RCC 7860 (cell line): ENCODE measurements at regions not wholly inside any gene's neighbourhood (a gene's known extent, or its start where the extent isn't known, plus 50 kb on each side); places are given as distances from the start of the nearest gene placed in this dataset.

Source experiments
- DNase-seq: peaks from one replicate; pipeline ENCODE4 v3.0.0-alpha.2; 2015; ENCODE audit warnings: low spot score
- FAIRE-seq: peaks from 2 replicates; lab custom pipeline; 2012; peaks lifted over from hg19 to GRCh38; lab: Jason Lieb, UNC

DNA sequence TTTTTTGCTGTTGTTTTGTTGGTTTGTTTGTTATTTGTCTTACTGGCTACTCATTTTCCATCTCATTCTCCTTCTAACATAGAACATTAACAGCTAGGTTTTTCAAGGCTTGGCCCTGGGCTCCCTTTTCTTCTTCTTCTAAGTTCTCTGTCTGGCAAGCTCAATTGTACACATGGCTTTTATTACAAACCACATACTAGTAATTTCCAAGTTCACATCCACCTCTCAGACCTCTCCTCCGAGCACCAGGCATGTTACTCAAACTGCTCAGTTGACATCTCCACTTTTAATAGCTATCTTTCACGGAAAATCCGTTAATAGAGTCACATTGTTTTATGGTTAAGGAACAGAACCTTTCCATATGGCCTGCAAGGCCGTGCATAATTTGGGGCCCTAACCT, 736.9 kb upstream of the ADAMTS5 start:
- DNase-seq (no peak), FAIRE-seq (no peak)

DNA sequence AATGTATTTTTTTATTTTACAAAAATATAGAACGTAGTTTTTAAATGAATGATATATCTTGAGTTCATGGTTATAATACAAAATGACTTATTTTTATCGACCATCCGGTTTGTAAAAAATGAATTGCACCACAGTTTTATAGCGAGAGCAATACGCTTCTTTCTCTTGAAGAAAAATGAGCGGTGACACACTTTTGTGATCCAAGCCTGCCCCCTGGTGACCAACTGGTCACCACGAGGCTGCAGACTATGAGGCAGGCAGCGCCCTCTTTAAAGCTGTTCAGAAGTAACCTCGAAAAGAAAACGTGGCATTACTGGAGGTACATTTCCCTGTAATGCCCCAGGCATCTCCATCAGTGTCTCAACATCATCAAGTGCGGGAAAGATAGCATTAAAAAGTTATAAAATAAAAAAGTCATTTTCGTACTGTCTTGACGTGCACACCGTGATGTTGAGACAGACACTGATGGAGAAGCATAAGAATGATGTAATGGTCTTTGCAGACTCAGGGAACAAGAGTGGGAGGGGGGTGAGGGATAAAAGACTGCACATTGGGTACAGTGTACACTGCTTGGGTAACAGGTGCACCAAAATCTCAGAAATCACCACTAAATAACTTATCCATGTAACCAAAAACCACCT, 734.2 kb upstream of the ADAMTS5 start:
- FAIRE-seq (peak; percentile 86), DNase-seq (peak; percentile 72)

DNA sequence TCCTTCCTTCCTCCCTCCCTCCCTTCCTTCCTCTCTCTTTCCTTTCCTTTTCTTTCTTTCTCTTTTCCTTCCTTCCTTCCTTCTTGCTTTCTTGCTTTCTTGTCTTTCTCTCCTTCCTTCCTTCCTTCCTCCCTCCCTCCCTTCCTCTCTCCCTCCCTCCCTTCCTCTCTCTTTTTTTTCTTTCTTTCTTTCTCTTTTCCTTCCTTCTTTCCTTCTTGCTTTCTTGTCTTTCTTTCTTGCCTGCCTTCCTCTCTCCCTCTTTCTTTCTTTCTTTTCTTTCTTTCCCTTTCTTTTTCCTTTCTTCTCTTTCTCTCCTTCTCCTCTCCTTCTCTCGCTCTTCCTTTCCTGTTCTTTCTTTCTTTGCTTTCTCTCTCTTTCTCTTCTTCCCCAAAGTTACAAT, 728.4 kb upstream of the ADAMTS5 start:
- FAIRE-seq (no peak), DNase-seq (no peak)

DNA sequence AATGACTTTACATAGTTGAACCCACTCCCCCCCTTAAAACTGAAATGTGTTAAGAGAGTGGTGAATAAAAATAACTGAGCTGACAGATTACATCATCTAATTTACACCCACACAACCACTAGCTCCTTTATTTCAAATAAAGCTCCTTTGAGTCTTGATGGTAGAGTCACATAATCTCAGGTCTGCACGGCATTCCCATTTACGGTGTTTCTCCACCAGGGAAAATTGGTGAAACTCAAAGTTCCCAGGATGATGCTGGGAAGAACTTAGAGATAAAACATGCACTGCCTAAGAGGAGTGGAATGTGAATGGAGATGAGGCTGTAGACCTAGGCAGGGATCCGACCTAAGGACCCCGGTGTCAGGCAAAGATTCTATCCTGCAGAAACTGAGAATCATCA, 727.8 kb upstream of the ADAMTS5 start:
- DNase-seq (peak; percentile 29), FAIRE-seq (no peak)

DNA sequence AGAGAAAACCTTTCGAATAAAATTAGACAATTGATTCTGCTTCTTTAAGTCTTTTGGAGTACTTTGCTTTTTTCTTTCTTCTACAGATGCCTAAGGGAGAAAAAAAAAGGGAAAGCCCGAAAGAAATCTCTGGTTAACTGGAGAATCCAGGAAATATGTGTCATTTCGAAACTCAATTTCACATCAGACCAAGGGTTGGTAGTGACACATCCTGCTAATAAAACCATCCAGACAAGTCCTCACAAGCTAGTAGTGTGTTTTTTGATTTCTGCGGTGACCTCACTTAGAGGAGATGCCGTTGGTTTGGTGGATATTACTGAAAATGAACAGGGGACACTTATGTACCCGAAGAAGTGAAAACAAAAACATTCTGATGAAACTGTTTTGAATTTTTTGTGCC, 726.5 kb upstream of the ADAMTS5 start:
- FAIRE-seq (peak; percentile 89), DNase-seq (peak; percentile 82)

DNA sequence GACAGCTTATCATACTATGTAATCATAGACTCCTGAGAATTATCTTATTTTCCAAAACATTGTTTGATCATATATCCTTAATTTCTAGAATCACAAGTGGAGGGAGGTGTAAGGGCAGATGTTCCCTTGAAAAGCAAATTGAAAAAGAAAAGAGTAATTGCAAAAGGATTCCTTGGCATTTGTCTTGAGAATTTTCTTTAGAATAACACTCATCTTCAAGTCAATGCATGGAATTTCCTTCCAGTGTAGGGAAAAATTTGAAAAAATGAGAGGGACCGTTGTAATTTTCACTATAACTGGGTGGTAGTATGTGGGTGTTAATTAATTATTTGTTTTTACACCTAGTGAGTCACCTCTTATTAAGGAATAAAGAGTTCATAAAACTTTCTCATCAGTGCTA, 724.6 kb upstream of the ADAMTS5 start:
- FAIRE-seq (no peak), DNase-seq (no peak)

DNA sequence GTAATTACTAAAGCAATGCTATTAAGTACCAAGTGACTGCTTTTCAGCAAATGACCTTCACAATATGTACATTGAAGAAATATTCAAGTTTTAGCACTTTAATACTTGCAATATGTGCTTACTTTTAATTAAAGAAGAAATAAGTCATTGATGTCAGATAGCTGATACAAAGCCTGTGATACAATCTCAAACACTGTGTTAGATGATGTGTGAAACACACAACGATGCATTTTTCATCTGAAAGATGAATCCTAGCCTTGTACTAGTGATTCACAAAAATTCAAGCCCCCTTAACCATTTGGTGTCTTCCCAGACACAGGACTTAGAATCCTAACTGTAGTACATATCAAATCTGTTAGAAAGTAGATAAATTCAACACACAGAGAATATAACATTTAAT, 724.1 kb upstream of the ADAMTS5 start:
- DNase-seq (no peak), FAIRE-seq (no peak)

DNA sequence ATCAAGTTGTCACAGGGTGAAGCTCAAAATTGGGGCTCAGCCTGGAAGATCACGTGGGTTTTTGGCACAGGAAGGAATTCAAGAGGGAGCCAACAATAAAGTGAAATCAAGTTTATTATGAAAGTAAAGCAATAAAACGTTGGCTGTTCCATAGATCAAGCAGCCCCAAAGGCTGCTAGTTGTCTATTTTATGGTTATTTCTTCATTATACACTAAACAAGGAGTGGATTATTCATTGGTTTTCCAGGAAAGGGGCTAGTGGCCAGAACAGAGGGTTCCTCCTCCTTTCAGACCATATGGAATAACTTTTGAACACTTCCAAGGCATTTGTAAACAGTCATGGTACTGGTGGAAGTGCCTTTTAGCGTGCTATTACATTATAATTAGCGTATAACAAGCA, 723.5 kb upstream of the ADAMTS5 start:
- FAIRE-seq (no peak), DNase-seq (no peak)

DNA sequence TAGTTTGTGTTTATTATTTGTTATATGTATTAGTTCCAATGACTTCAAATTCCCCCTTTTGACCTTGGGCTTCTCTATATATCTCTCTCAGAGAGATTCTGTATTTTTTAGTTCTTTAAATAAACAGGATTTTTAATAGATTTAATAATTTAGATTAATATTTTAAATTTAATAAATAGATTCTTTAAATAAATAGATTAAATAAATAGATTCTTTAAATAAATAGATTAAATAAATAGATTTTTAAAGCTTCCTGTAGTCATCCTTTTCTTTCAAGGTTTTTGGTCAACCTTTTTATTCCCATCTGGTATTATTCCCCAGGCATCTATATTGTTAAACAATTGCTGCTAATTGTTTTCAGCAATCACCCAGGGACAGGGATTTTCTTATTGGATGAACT, 721.9 kb upstream of the ADAMTS5 start:
- no peak for DNase-seq
- FAIRE-seq, result no peak

DNA sequence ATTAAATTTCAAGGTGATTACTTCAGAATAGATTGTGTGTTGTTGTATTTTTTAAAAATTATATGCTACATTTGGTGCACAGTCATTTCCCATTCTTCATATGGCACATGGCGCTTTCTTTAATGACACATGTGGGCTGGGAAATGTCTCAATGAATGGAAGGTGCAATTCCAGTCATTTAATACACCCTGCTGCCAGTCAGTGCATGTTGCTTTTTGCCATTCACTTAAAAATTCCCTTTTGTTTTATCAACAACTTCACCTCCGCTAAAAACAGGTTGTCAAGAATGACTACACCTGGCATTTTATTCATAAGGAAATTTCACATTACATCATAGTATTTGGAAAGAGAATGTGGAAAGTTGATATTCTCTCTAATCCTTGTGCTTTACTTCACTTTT, 716.4 kb upstream of the ADAMTS5 start:
- DNase-seq (no peak), FAIRE-seq (no peak)

DNA sequence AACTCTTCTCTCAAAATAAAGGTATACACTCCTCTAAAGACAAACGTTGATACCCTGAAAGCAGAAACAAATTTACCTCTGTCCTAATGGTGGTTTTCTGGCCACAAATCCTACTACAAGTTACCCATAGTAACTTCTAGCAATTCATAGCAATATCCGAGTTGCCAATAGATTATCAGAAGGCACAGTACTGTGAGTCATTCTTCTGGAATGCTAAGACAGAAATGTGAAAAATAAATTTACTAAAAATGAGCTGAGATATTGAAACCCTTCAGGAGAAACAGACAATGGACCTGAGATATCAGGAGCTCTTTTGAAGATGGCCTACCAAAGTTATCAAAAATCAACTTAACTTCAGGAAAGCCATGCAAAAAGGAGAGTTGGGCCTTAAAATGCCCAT, 715.0 kb upstream of the ADAMTS5 start:
- DNase-seq (no peak), FAIRE-seq (no peak)

DNA sequence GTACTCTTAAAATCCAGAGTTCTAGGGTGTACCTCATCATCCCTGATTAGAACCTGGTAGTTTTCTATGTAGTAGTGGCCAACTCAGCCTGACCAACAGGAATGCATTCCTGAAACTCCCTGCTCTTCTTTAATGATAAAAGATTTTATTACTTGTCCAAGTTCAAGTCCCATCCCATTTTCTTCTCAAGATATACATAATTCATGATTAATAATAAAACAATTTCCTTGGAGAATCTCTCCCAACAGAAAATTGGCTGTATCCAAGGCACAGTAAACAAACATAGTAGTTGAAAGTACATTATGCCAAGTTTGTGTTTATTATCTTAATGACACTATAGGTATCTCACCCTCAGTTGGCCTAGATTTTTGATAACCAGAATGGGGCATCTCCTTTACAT, 714.1 kb upstream of the ADAMTS5 start:
- FAIRE-seq, result no peak
- DNase-seq, result no peak

DNA sequence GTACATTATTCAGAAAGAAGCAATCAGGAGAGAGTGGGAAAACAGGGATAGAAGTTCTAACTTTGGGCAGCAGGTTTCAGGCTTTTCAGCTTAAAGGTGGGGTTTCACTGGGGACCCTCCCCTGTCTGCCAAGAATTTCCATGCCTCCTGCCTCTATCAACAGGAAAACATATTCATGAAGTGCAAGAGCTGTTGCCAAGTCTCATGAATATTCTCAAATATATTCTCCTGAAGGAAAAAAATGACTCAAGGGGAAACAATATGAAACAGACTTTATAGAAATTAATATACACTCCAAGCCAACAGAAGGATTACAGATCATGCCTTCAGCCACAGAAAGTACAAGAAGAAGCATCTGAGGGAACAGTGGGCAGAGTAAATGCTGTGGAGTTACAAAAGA, 713.3 kb upstream of the ADAMTS5 start:
- no peak for DNase-seq
- FAIRE-seq, result no peak

DNA sequence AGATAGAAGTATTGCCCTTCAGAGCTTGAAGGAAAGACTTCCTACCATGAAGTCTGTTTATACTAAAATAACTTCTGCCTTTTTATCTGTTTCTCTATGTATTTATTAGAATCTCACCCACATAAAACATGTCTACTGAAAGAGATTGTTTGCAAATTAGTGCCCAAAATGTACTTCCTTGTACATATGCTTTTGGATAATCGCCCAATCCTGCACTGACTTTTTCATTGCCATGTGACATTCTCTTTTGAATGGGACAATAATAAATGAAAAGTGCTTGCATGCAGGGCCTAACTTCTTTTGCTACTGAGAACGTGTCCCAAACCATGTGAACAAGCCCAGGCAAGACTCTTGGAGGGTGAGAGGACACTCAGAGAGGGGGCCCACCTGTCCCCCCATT, 711.6 kb upstream of the ADAMTS5 start:
- FAIRE-seq (no peak), DNase-seq (no peak)

DNA sequence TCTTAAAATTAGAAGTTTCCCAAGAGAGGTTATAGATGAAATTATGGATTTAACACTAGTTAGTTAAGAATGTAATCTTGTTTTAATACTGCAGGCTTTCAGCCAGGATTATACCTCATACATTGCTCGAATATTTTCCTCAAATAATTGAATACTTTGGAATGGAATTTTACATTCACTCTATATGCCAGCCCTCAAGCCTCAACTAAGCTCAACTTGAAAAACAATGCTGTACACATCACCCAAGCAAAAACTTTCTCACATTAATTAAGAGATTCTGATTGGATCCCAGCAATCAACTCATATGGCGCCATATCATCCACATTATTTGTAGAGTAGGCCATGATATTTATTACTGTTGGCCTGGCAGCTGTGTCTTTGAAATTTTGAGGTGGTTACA, 710.7 kb upstream of the ADAMTS5 start:
- DNase-seq (no peak), FAIRE-seq (no peak)

DNA sequence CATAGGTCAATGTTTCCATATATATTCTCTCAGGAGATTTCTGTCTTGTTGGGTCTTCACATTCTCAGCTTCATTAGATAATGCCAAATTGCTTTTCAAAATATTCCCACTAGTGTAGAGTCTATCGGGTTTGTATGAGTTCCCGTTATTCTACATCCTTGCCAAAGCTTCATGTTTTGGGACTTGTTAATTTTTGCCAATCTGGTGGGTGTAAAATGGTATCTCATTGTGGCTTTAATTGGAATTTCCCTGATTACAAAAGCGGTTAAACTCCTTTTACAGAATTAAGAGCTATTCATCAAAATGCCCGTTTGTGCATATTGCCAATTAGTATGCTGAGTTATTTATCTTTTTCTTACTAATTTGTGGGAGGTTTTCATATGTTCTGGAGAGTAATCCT, 708.4 kb upstream of the ADAMTS5 start:
- FAIRE-seq (no peak), DNase-seq (no peak)

DNA sequence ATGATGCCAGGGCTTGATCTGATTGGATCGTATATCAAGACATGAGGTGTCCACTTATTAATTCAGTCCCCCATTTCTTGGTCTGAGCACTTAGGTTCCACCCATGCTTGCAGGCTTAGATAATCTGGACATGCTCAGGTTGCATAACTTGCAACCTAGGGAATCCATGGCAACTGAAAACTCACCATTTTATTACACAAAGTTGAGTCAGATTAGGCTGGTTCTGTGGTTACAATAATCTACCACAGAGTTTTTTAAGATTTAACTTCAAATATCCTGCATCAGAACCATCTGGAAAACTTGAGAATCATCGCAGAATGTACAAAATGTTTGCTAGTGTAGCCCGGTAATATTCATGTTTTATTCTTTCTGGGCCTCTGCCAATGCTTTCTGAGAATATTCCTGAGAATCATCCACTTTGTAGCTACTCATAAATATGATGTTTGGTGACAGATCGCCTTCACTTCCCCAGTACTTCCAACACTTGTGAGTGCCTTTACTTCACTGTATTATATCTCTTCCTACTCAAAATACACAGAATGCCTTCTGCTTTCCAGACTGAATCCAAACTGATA, 707.2 kb upstream of the ADAMTS5 start:
- FAIRE-seq (no peak), DNase-seq (peak; percentile 25)

DNA sequence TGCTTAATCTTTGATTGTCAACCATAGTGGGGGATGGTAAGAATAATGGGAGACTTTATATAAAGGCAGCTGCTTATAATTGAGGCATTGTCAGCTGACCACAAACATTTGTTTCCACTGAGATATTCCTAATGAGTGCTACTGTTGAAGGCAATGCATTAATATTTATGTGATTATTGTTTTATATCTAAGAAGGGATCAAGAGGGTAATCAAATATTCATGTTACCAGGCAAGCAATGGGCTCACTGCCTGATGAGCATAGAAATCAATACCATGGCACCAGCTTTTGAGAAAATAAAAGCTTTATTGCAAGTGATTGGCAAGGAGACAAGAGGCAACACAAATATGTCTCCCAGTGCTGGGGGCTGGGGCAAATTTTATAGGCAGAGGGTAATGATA, 706.7 kb upstream of the ADAMTS5 start:
- FAIRE-seq, result no peak
- DNase-seq, result no peak

DNA sequence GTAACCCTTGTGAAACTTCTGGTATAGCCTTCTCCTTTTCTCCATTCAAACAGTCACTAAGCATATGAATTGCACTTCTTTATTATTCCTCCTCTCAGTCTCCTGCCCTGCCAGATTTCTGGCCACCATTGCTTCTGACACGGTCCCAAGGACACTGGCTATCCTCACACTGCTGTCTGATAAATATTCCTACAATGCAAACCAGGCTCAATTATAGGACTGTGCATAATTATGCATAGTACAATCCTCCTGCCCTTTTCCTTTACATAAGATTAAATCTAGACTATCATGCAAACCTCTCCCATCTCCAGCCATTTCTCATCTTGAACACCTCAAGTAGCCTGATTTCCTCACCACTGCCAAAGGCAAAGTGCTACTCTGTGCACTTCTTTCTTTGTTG, 704.3 kb upstream of the ADAMTS5 start:
- DNase-seq (no peak), FAIRE-seq (no peak)

DNA sequence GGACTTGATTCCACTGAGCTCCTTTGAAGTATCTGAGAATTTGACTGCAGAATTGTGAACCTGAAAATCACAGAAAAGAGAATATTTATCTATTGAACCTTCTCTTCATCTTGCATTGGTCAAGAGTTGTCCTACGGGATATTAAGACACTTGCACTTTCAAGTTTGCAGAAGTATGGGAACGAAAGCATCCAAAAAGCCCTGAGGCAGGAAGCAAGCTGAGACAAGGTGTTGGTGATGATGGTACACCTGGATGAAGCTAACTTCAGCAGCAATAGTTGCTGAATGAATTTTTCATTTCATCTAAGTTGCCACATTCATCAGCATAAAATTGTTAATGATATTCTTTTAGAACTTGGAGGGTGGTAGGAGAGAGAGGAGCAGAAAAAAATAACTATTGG, 686.6 kb upstream of the ADAMTS5 start:
- DNase-seq, result no peak
- no peak for FAIRE-seq

DNA sequence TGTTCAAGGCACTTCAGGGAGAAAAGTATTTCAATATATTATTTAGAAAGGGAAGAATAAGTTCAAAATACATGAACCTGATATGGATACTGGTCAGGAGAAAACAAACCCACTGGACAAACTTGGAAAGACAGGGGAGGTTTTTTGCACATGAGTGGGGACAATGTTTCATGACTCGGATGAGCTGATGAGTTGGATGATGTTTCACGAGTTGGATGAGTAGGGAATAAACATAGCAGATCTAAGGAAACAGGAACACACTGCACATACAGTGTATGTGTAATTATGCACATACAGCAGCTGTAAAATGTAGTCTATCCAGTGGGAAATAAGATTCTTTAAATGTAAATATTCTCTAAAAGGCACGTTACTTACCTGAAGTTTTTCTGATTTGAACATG, 682.9 kb upstream of the ADAMTS5 start:
- FAIRE-seq (no peak), DNase-seq (no peak)

DNA sequence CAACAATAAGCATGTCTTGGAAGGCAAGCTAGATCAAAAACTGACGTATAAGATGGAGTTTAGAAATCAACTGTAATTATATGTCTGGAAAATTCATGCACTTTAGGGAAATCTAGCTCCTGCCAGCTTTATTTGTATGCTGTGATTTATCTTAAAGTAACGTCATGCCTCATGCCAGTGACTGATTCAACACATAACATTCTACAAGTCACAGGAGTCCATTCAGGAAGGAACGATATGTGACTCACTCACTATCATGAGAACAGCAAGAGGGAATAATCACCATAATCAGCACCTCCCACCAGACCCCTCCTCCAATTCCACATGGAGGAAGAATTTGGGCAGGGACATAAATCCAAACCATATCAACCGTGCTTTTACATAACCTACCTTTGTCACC, 682.4 kb upstream of the ADAMTS5 start:
- FAIRE-seq, result peak; percentile 50
- peak; percentile 72 for DNase-seq

DNA sequence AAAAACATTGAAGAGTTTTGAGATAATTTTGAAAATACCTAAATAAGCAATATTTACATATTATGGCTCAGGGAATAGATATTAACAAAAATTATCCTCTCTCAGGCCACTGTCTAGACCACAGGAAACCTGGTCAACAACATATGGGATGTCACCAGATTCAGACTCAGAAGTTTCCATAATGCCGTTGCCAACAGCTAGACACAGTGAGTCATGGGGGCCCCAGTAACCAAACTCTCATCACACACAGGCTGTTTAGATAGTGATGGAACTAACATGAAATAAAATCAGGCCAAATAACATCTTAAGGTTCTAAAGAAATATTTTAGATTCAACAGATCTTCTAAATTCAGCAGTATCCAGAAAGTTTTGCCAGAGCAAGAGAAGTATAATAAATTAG, 681.7 kb upstream of the ADAMTS5 start:
- FAIRE-seq (peak; percentile 55), DNase-seq (peak; percentile 78)
